Erythroblast (primary cell): ENCODE measurements at regions not wholly inside any gene's neighbourhood (a gene's known extent, or its start where the extent isn't known, plus 50 kb on each side); places are given as distances from the start of the nearest gene placed in this dataset.
"Not testable (repeated sequence)": the region's sequence is repeated elsewhere in the genome, so short reads cannot be mapped to it uniquely, and the experiment has no call there.

Experiments used
- GATA1 ChIP-seq: IDR thresholded peaks from 2 replicates; pipeline ENCODE4 v1.6.1; 2011; ENCODE audit warnings: low read depth, mild to moderate bottlenecking, control low read depth, low read length, moderate library complexity
- POLR2A ChIP-seq: IDR thresholded peaks from 2 replicates; pipeline ENCODE4 v1.6.1; 2011; ENCODE audit warnings: mild to moderate bottlenecking, low read length

- TF ChIP-seq POLR2A, GATA1: not testable (repeated sequence)
These were observed 153.8 kb downstream of the TMEM121 start for GRCh38 chr14:105679959-105680735.
